Keratinocyte (primary cell): ENCODE measurements at regions not wholly inside any gene's neighbourhood (a gene's known extent, or its start where the extent isn't known, plus 50 kb on each side); places are given as distances from the start of the nearest gene placed in this dataset.

Source experiments
- EZH2 ChIP-seq: IDR thresholded peaks from one replicate; pipeline ENCODE4 v1.6.1; 2012; ENCODE audit warnings: inconsistent platforms, mild to moderate bottlenecking, low read length, moderate library complexity
- TF ChIP-seq, protein P1 (sequence below), 3 experiments: IDR thresholded peaks in 1 of 3; conservative IDR thresholded peaks in 1 of 3; optimal IDR thresholded peaks in 1 of 3; 2 replicates in 2 of 3; 3 replicates in 1 of 3; pipeline versions ENCODE3 to v1.5.1; 2011; ENCODE audit warnings: low read length in 3 of 3, mild to moderate bottlenecking in 3 of 3, moderate library complexity in 2 of 3, control low read depth in 1 of 3, inconsistent platforms in 1 of 3; ENCODE audit not compliant: insufficient read depth in 2 of 3; ENCODE audit errors: extremely low read depth in 1 of 3

DNA sequence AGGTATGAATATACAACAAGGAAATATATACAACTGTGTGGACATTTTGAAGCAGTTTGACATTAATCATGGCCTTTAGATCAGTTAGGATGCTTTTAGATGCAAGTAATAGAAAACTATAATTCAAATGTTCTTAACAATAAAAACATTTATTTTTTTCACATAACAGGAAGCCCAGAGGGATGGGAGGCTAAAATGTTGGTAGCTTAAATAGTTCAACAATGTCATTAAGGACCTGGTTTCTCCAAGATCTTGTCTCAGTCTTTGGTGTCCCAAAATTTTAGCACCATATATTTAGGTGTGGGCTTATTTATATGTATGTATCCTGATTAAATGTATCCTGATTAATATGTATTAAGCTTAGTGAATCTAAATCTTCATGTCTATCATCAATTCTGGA is 292.4 kb downstream of the NUAK1 start:
- TF ChIP-seq, protein P1, sequence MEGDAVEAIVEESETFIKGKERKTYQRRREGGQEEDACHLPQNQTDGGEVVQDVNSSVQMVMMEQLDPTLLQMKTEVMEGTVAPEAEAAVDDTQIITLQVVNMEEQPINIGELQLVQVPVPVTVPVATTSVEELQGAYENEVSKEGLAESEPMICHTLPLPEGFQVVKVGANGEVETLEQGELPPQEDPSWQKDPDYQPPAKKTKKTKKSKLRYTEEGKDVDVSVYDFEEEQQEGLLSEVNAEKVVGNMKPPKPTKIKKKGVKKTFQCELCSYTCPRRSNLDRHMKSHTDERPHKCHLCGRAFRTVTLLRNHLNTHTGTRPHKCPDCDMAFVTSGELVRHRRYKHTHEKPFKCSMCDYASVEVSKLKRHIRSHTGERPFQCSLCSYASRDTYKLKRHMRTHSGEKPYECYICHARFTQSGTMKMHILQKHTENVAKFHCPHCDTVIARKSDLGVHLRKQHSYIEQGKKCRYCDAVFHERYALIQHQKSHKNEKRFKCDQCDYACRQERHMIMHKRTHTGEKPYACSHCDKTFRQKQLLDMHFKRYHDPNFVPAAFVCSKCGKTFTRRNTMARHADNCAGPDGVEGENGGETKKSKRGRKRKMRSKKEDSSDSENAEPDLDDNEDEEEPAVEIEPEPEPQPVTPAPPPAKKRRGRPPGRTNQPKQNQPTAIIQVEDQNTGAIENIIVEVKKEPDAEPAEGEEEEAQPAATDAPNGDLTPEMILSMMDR (optimal IDR thresholded peaks at IDR 0.05 in 1 of 3, IDR thresholded peaks at IDR 0.05 in 1 of 3, conservative IDR thresholded peaks at IDR 0.05 in 1 of 3; ENCODE audit: extremely low read depth in 1 of 3, insufficient read depth in 2 of 3, low read length in 3 of 3), result no peak
- no peak for TF ChIP-seq EZH2
